ENCODE measurements at regions not wholly inside any gene's neighbourhood (a gene's known extent, or its start where the extent isn't known, plus 50 kb on each side); places are given as distances from the start of the nearest gene placed in this dataset.

DNA sequence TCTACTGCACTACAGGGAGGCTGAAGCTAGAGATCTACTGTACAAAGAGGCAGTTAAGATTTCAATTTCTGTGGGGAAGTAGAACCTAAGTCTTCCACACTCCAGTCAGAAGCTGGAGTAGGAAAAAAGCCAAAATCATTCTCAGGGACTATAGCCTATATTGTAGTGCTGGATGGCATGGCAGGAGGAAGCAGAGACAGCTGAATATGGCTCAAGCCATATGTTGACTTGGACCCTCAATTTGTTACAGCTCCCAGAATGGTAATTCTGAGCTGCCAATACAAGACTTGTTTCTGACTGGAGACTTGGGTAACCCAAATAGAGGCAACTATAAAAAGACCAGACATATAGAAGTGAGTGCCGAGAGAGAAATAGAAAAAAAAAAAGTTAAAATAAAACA is 200.6 kb downstream of the PTBP2 start:
- TF ChIP-seq CTCF (IDR thresholded peaks at IDR 0.05) = no peak
- intact Hi-C loops (cut with DNase I) = no loop called here
- Histone ChIP-seq H3K4me3 (no peak overlapping the region), H3K36me3 (no peaks in the 10 kb centered on the region), H3K27me3 (no peaks in the 10 kb centered on the region), H3K9me3 (peaks cover 9% of the 10 kb centered on the region), H3K4me1 (no peaks in the 10 kb centered on the region), H3K27ac (no peak overlapping the region)
- DNase-seq (no peak), ATAC-seq (no peak)

- H3K4me3 ChIP-seq = no peak overlapping the region
Measured at GRCh38 chr1:96923753-96924152, 202.2 kb downstream of the PTBP2 start.

GRCh38 chr1:96926176-96926575 is 204.6 kb downstream of the PTBP2 start:
- no peak for ATAC-seq

More at GRCh38 chr1:96923753-96924152, 202.2 kb downstream of the PTBP2 start:
- Histone ChIP-seq H3K27me3 (no peaks in the 10 kb centered on the region), H3K27ac (no peak overlapping the region), H3K9me3 (peaks cover 9% of the 10 kb centered on the region), H3K36me3 (no peaks in the 10 kb centered on the region), H3K4me1 (no peaks in the 10 kb centered on the region)
- DNase-seq (no peak), ATAC-seq (no peak)
- no peak for TF ChIP-seq CTCF (IDR thresholded peaks at IDR 0.05)
- intact Hi-C loops (cut with DNase I) = no loop called here

DNA sequence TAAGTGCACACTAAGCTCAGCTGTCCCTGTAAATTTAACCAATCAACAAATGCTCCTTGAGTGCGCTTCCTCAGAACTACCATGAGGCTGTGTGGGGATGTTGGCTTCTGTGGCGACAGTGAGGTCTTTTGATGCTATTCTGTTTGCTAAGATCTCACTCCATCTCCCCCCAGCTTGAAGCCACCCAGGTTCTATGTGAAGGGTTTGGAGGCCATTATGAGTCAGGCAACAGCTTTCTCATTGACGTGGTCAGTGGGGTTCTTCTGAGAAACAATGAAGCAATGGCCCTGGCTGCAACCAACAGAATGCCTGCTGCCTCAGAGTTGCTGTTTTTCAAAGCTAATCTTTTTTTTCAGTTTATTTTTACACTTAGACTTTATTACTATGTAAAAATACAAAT is 205.5 kb downstream of the PTBP2 start:
- DNase-seq (no peak), ATAC-seq (no peak)
- Histone ChIP-seq H3K27ac (no peak overlapping the region), H3K4me3 (no peak overlapping the region), H3K27me3 (no peaks in the 10 kb centered on the region), H3K36me3 (no peaks in the 10 kb centered on the region), H3K4me1 (no peaks in the 10 kb centered on the region), H3K9me3 (peaks cover 9% of the 10 kb centered on the region)
- intact Hi-C loops (cut with DNase I) = no loop called here
- no peak for TF ChIP-seq CTCF (IDR thresholded peaks at IDR 0.05)

More at GRCh38 chr1:96926176-96926575, 204.6 kb downstream of the PTBP2 start:
- Histone ChIP-seq H3K27ac (no peak overlapping the region), H3K4me3 (no peak overlapping the region), H3K9me3 (peaks cover 9% of the 10 kb centered on the region), H3K36me3 (no peaks in the 10 kb centered on the region), H3K27me3 (no peaks in the 10 kb centered on the region), H3K4me1 (no peaks in the 10 kb centered on the region)
- intact Hi-C loops (cut with DNase I) = no loop called here
- TF ChIP-seq CTCF (IDR thresholded peaks at IDR 0.05) = no peak
- DNase-seq = no peak

DNA sequence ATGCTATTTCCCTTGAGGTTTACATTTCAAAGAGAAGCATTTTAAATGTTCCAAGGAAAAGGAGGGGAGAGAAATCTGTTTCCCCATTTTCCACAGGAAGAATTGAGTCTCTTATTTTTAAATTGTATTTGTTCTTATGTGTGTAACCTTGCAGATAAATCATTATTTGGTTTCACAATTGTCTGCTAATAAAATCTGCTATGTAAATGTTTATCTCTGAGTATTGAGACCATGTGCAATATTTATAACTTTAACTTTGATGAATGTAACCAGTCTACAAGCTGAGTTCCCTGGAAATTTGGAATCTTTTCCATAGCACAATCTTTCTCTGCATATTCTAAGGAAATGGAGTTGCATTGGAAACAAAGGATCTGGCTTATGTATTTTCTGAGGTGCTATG is 209.6 kb downstream of the PTBP2 start:
- intact Hi-C loops (cut with DNase I) = no loop called here
- H3K27me3 ChIP-seq = no peaks in the 10 kb centered on the region
- no peak overlapping the region for H3K27ac ChIP-seq
- no peaks in the 10 kb centered on the region for H3K9me3 ChIP-seq
- ATAC-seq = no peak
- no peaks in the 10 kb centered on the region for H3K4me1 ChIP-seq
- H3K4me3 ChIP-seq = no peak overlapping the region
- no peak for DNase-seq
- no peak for TF ChIP-seq CTCF (IDR thresholded peaks at IDR 0.05)
- H3K36me3 ChIP-seq = no peaks in the 10 kb centered on the region

- no peak overlapping the region for H3K4me3 ChIP-seq
- intact Hi-C loops (cut with DNase I) = no loop called here
- peak; percentile 43 for ATAC-seq
- H3K36me3 ChIP-seq = no peaks in the 10 kb centered on the region
- H3K9me3 ChIP-seq = no peaks in the 10 kb centered on the region
- TF ChIP-seq CTCF (IDR thresholded peaks at IDR 0.05) = no peak
- no peak overlapping the region for H3K27ac ChIP-seq
- no peaks in the 10 kb centered on the region for H3K4me1 ChIP-seq
- H3K27me3 ChIP-seq = no peaks in the 10 kb centered on the region
- no peak for DNase-seq
Measured at GRCh38 chr1:96934282-96934681, 212.7 kb downstream of the PTBP2 start.

Data from upper lobe of right lung (tissue), 1 donor.